ENCODE measurements at regions not wholly inside any gene's neighbourhood (a gene's known extent, or its start where the extent isn't known, plus 50 kb on each side); places are given as distances from the start of the nearest gene placed in this dataset.

DNA sequence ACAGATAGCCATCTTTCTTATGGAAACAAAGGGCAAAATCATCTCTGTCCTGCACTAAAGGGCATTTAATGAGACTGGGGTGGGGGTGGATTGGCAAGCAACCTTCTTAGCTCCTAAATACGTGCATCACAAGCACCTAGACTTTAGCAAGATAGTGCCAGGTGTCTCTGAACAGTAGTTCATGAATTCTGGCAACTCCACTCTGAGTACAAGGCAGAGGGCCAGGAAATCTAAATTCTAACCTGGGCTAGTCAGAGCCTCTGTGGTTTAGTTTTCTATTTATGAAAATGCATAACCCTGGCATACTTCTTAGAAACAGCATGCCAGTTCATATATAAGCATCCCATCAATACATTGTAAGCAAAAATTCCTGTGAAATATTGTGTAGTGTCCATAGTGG is 788.5 kb downstream of the MCTP2 start:
- TF ChIP-seq, protein P1, sequence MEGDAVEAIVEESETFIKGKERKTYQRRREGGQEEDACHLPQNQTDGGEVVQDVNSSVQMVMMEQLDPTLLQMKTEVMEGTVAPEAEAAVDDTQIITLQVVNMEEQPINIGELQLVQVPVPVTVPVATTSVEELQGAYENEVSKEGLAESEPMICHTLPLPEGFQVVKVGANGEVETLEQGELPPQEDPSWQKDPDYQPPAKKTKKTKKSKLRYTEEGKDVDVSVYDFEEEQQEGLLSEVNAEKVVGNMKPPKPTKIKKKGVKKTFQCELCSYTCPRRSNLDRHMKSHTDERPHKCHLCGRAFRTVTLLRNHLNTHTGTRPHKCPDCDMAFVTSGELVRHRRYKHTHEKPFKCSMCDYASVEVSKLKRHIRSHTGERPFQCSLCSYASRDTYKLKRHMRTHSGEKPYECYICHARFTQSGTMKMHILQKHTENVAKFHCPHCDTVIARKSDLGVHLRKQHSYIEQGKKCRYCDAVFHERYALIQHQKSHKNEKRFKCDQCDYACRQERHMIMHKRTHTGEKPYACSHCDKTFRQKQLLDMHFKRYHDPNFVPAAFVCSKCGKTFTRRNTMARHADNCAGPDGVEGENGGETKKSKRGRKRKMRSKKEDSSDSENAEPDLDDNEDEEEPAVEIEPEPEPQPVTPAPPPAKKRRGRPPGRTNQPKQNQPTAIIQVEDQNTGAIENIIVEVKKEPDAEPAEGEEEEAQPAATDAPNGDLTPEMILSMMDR (IDR thresholded peaks at IDR 0.05), result no peak
- TF ChIP-seq POLR2A (IDR thresholded peaks at IDR 0.05) (no peak), EP300 (IDR thresholded peaks at IDR 0.05) (no peak)

Data from suprapubic skin (tissue), 3 donors.